ENCODE measurements at regions not wholly inside any gene's neighbourhood (a gene's known extent, or its start where the extent isn't known, plus 50 kb on each side); places are given as distances from the start of the nearest gene placed in this dataset.

GRCh38 chr13:61021838-61022237 lies 393.8 kb downstream of the PCDH20 start:
- no peaks in the 10 kb centered on the region for H3K79me2 ChIP-seq (ENCODE audit: control insufficient read depth, insufficient read depth, low read length)
- ChIA-PET CTCF (no interaction called here), POLR2A (no interaction called here), SMC1A (ENCODE audit: uncharacterized antibody, unreplicated experiment) (interaction anchor here (0.7 kb wide), 1 partner anchor 96 kb away, joined by 3 read pairs; no protein-coding TSS in a partner anchor), RAD21 (ENCODE audit: unreplicated experiment) (no interaction called here)
- DNase-seq (ENCODE audit: low read depth, low spot score) (no peak), FAIRE-seq (no peak), ATAC-seq (no peak)
- H3K4me1 ChIP-seq (ENCODE audit: control insufficient read depth, insufficient read depth, low read length), result no peaks in the 10 kb centered on the region
- in situ Hi-C loops (cut with MboI) (no loop called here), intact Hi-C loops (cut with micrococcal nuclease; ENCODE audit: unreplicated experiment) (no loop called here)
- no TSS peak for BruUV-seq (replicated peaks)
- H3K27ac ChIP-seq (ENCODE audit: control insufficient read depth, insufficient read depth), result no peak overlapping the region
- no peak overlapping the region for H2AFZ ChIP-seq (ENCODE audit: control insufficient read depth, low read depth, low read length)
- H3K4me2 ChIP-seq (ENCODE audit: control insufficient read depth, insufficient read depth), result no peak overlapping the region
- no peak overlapping the region for H3K9ac ChIP-seq (ENCODE audit: control insufficient read depth, insufficient read depth, low read length)
- WGBS (ENCODE audit: insufficient coverage, insufficient replicate concordance, low lambda C conversion rate, missing lambda C conversion rate), result 20% methylated on average over 2 of the region's 2 CpGs
- H3K4me3 ChIP-seq, result no peak overlapping the region
- no peaks in the 10 kb centered on the region for H4K20me1 ChIP-seq (ENCODE audit: control insufficient read depth, insufficient read depth)
- no peaks in the 10 kb centered on the region for H3K36me3 ChIP-seq (ENCODE audit: control insufficient read depth in 2 of 2, insufficient read depth in 2 of 2, low read length in 1 of 2)
- TF ChIP-seq SIX5 (IDR thresholded peaks at IDR 0.05; ENCODE audit: low read depth, low read length, severe bottlenecking), result no peak
- TF ChIP-seq FOS (IDR thresholded peaks at IDR 0.05; ENCODE audit: borderline replicate concordance, extremely low read depth, insufficient read length), result no peak
- no peak for TF ChIP-seq TCF7 (IDR thresholded peaks at IDR 0.05; ENCODE audit: borderline replicate concordance)
- TF ChIP-seq, protein P1, sequence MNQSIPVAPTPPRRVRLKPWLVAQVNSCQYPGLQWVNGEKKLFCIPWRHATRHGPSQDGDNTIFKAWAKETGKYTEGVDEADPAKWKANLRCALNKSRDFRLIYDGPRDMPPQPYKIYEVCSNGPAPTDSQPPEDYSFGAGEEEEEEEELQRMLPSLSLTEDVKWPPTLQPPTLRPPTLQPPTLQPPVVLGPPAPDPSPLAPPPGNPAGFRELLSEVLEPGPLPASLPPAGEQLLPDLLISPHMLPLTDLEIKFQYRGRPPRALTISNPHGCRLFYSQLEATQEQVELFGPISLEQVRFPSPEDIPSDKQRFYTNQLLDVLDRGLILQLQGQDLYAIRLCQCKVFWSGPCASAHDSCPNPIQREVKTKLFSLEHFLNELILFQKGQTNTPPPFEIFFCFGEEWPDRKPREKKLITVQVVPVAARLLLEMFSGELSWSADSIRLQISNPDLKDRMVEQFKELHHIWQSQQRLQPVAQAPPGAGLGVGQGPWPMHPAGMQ (IDR thresholded peaks at IDR 0.05; ENCODE audit: borderline replicate concordance), result no peak
- no peak for TF ChIP-seq WRNIP1 (IDR thresholded peaks at IDR 0.05; ENCODE audit: borderline replicate concordance, low read depth, low read length)
- no peak for TF ChIP-seq KDM1A (IDR thresholded peaks at IDR 0.05; ENCODE audit: borderline replicate concordance)
- TF ChIP-seq EGR1 (IDR thresholded peaks at IDR 0.05; ENCODE audit: borderline replicate concordance in 1 of 2, low read depth in 2 of 2, low read length in 2 of 2), result no peak
- no peak for TF ChIP-seq SRF (IDR thresholded peaks at IDR 0.05; ENCODE audit: low read depth in 2 of 2, low read length in 2 of 2)
- TF ChIP-seq BHLHE40 (IDR thresholded peaks at IDR 0.05; ENCODE audit: borderline replicate concordance in 1 of 2, low read depth in 2 of 2, low read length in 1 of 2), result no peak
- TF ChIP-seq MXI1 (IDR thresholded peaks at IDR 0.05; ENCODE audit: low read depth, low read length), result no peak
- TF ChIP-seq, protein P2, sequence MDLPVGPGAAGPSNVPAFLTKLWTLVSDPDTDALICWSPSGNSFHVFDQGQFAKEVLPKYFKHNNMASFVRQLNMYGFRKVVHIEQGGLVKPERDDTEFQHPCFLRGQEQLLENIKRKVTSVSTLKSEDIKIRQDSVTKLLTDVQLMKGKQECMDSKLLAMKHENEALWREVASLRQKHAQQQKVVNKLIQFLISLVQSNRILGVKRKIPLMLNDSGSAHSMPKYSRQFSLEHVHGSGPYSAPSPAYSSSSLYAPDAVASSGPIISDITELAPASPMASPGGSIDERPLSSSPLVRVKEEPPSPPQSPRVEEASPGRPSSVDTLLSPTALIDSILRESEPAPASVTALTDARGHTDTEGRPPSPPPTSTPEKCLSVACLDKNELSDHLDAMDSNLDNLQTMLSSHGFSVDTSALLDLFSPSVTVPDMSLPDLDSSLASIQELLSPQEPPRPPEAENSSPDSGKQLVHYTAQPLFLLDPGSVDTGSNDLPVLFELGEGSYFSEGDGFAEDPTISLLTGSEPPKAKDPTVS (IDR thresholded peaks at IDR 0.05; ENCODE audit: low read depth, low read length), result no peak
- TF ChIP-seq IKZF1 (conservative IDR thresholded peaks at IDR 0.05), result no peak
- TF ChIP-seq KLF5 (IDR thresholded peaks at IDR 0.05; ENCODE audit: partially characterized antibody), result no peak
- no peak for TF ChIP-seq NFYA (IDR thresholded peaks at IDR 0.05; ENCODE audit: borderline replicate concordance, low read depth, low read length)
- TF ChIP-seq, protein P3, sequence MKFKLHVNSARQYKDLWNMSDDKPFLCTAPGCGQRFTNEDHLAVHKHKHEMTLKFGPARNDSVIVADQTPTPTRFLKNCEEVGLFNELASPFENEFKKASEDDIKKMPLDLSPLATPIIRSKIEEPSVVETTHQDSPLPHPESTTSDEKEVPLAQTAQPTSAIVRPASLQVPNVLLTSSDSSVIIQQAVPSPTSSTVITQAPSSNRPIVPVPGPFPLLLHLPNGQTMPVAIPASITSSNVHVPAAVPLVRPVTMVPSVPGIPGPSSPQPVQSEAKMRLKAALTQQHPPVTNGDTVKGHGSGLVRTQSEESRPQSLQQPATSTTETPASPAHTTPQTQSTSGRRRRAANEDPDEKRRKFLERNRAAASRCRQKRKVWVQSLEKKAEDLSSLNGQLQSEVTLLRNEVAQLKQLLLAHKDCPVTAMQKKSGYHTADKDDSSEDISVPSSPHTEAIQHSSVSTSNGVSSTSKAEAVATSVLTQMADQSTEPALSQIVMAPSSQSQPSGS (IDR thresholded peaks at IDR 0.05; ENCODE audit: low read length), result no peak
- no peak for TF ChIP-seq YY1 (IDR thresholded peaks at IDR 0.05; ENCODE audit: low read depth, low read length)
- no peak for TF ChIP-seq ESRRA (IDR thresholded peaks at IDR 0.05; ENCODE audit: low read length)
- no peak for TF ChIP-seq LARP7 (IDR thresholded peaks at IDR 0.05)
- no peak for TF ChIP-seq TARDBP (IDR thresholded peaks at IDR 0.05; ENCODE audit: borderline replicate concordance)
- H3K27me3 ChIP-seq (replicated peaks in 1 of 2; ENCODE audit: control insufficient read depth in 2 of 2, insufficient read depth in 2 of 2, low read length in 1 of 2), result no peaks in the 10 kb centered on the region
- H3K9me3 ChIP-seq (replicated peaks; ENCODE audit: control insufficient read depth, insufficient read depth, low read length), result no peaks in the 10 kb centered on the region

Data from GM12878 (cell line).